ENCODE measurements at regions not wholly inside any gene's neighbourhood (a gene's known extent, or its start where the extent isn't known, plus 50 kb on each side); places are given as distances from the start of the nearest gene placed in this dataset.

DNA sequence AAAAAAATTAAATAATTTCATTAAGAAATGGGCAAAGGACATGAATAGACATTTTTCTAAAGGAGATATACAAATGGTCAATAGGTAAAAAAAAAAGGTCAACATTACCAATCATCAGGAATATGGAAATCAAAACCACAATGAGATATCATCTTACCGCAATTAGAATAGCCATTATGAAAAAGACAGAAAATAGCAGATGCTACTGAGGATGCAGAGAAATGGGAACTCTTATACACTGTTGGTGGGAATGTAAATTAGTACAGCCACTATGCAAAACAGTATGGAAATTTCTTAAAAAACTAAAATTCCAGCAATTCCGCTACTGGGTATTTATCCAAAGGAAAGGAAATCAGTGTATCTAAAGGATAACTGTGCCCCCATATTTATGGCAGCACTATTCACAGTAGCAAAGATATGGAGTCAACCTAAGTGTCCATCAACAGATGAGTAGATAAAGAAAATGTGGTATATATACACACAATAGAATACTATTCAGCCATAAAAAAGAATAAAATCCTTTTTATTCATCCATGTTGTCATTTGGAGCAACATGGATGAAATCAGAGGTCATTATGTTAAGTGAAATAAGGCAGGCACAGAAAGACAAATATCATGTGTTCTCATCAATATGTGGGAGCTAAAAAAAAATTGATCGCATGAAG, 132.4 kb downstream of the RPL22L1 start:
- peaks cover 0 to 9% of the 10 kb centered on the region in 2 donors for H3K4me1 ChIP-seq (replicated peaks in 1 of 2)
- 96 to 98% (median 97%) methylated on average over 3 of the region's 3 CpGs for WGBS, 4 donors
- H3K27ac ChIP-seq: no peak overlapping the region
- H3K4me3 ChIP-seq: no peak overlapping the region
- intact Hi-C loops (cut with DNase I): no loop called here
- TF ChIP-seq POLR2A (IDR thresholded peaks at IDR 0.05): no peak
- TF ChIP-seq, protein P1, sequence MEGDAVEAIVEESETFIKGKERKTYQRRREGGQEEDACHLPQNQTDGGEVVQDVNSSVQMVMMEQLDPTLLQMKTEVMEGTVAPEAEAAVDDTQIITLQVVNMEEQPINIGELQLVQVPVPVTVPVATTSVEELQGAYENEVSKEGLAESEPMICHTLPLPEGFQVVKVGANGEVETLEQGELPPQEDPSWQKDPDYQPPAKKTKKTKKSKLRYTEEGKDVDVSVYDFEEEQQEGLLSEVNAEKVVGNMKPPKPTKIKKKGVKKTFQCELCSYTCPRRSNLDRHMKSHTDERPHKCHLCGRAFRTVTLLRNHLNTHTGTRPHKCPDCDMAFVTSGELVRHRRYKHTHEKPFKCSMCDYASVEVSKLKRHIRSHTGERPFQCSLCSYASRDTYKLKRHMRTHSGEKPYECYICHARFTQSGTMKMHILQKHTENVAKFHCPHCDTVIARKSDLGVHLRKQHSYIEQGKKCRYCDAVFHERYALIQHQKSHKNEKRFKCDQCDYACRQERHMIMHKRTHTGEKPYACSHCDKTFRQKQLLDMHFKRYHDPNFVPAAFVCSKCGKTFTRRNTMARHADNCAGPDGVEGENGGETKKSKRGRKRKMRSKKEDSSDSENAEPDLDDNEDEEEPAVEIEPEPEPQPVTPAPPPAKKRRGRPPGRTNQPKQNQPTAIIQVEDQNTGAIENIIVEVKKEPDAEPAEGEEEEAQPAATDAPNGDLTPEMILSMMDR (IDR thresholded peaks at IDR 0.05): no peak
- H3K36me3 ChIP-seq (replicated peaks in 1 of 2): no peaks in the 10 kb centered on the region
- no peak for DNase-seq
- H3K27me3 ChIP-seq: no peaks in the 10 kb centered on the region
- H3K9me3 ChIP-seq (replicated peaks in 1 of 3): peaks cover 0 to 5% (median 0%) of the 10 kb centered on the region in 3 donors

DNA sequence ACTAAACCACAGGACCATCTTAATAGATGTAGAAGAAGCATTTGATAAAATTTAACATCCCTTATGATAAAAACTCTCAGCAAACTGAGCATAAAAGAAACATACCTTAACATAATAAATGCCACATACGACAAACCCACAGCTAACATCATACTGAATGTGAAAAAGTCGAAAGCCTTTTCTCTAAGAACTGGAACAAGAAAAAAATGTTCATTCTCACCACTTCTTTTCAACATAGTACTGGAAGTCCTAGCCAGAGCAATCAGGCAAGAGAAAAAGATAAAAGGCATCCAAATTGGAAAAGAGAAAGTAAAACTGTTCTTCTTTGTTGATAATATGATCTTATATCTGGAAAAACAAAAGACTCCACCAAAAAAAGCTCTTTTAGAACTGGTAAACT, 134.2 kb downstream of the RPL22L1 start:
- intact Hi-C loops (cut with DNase I): no loop called here
- H3K27me3 ChIP-seq: no peaks in the 10 kb centered on the region
- 67 to 85% (median 70%) methylated on average over 2 of the region's 2 CpGs for WGBS, 4 donors

DNA sequence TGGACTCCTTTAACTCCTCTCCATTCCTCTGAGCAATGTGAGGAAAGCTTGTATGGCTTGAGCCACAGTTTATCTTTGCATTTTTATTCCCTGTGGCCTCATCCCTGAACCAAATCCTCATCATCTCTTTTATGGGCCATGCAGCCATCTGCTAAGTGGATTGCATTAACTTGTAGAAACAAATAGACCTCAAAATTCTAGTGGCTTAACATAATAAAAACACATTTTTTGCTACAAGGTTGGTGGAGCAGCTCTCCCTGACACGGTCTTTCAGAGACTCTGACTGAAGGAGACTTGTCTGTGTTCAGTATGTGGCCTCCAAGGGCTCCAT, 135.3 kb downstream of the RPL22L1 start:
- Histone ChIP-seq H3K27ac (no peak overlapping the region), H3K9me3 (replicated peaks in 1 of 3) (peaks cover 0 to 5% (median 0%) of the 10 kb centered on the region in 3 donors), H3K4me3 (no peak overlapping the region), H3K27me3 (no peaks in the 10 kb centered on the region), H3K4me1 (replicated peaks in 1 of 2) (peaks cover 0 to 16% of the 10 kb centered on the region in 2 donors), H3K36me3 (replicated peaks in 1 of 2) (no peaks in the 10 kb centered on the region)
- WGBS, 4 donors: 92 to 100% (median 93%) methylated on average over 1 of the region's 1 CpG
- DNase-seq: no peak
- TF ChIP-seq, protein P1 (IDR thresholded peaks at IDR 0.05): no peak
- TF ChIP-seq POLR2A (IDR thresholded peaks at IDR 0.05): no peak
- intact Hi-C loops (cut with DNase I): no loop called here

More for the DNA sequence above, 134.2 kb downstream of the RPL22L1 start:
- no peak overlapping the region for H3K27ac ChIP-seq
- H3K4me3 ChIP-seq: no peak overlapping the region
- no peak for TF ChIP-seq POLR2A (IDR thresholded peaks at IDR 0.05)
- TF ChIP-seq, protein P1 (IDR thresholded peaks at IDR 0.05): no peak
- no peak for DNase-seq
- H3K36me3 ChIP-seq (replicated peaks in 1 of 2): no peaks in the 10 kb centered on the region
- peaks cover 0 to 16% of the 10 kb centered on the region in 2 donors for H3K4me1 ChIP-seq (replicated peaks in 1 of 2)
- H3K9me3 ChIP-seq (replicated peaks in 1 of 3): peaks cover 0 to 5% (median 0%) of the 10 kb centered on the region in 3 donors

DNA sequence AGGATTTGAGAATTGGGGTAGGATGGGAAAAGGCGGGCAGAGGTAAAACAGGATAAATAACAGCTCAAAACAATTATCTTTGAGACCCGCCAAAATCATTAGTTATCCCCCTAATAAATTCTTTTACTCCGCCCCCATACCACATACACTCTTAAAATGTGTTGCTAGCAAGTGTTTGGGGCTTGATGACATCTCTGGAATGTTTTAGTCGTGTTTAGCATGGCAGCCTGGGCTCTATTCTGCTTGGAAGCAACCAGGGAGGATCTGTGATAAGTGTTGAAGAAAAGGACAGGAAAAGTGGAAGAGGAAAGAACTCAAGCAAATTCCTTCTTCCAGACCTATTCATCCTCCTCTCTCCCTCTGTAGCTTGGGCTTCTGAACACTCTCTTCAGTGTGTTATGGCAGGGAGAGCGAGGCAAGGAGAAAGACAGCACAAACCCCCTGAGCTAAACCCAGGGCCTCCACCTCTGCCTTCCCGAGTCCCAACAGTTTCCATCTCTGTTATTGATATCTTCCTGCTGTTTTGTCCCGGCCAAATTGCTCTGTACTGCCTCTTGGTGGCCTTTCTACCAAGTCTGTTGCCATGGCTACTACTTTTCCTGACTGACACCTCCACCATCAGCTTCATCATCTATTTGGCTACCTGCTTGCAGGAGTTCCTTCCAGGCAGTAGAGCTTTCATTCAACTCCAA, 135.8 kb downstream of the RPL22L1 start:
- peaks cover 0 to 16% of the 10 kb centered on the region in 2 donors for H3K4me1 ChIP-seq (replicated peaks in 1 of 2)
- WGBS, 4 donors: 71 to 88% (median 86%) methylated on average over 7 of the region's 7 CpGs
- H3K27ac ChIP-seq: no peak overlapping the region
- H3K36me3 ChIP-seq (replicated peaks in 1 of 2): no peaks in the 10 kb centered on the region
- no peaks in the 10 kb centered on the region for H3K27me3 ChIP-seq
- H3K9me3 ChIP-seq (replicated peaks in 1 of 3): peaks cover 0 to 5% (median 0%) of the 10 kb centered on the region in 3 donors
- DNase-seq: no peak
- H3K4me3 ChIP-seq: no peak overlapping the region
- TF ChIP-seq, protein P1 (IDR thresholded peaks at IDR 0.05): no peak
- TF ChIP-seq POLR2A (IDR thresholded peaks at IDR 0.05): no peak
- intact Hi-C loops (cut with DNase I): no loop called here
